Caco-2 (cell line): ENCODE measurements at regions not wholly inside any gene's neighbourhood (a gene's known extent, or its start where the extent isn't known, plus 50 kb on each side); places are given as distances from the start of the nearest gene placed in this dataset.

Source experiments
- BruUV-seq: library from RNA; stranded (reverse); fragments of 400-500 nt; replicated peaks from 2 replicates; lab custom pipeline; 2021; lab: Mats Ljungman, UMichigan
- CTCF ChIA-PET: fragments of 300-600 bp; sonication (Branson Sonifier 250); formaldehyde crosslinking; loops from one replicate; lab custom pipeline; 2022; ENCODE audit warnings: antibody characterized with exemption; lab: Charles Lee
- POLR2A ChIA-PET: fragments of 300-600 bp; sonication (Branson Sonifier 250); formaldehyde crosslinking; loops from one replicate; lab custom pipeline; 2022; ENCODE audit warnings: antibody characterized with exemption; lab: Charles Lee
- DNase-seq, 2 experiments: peaks; one replicate each; pipeline versions ENCODE4 v3.0.0 to v3.0.0-alpha.2; 2020 to 2022
- H3K27me3 ChIP-seq: replicated peaks from 2 replicates; pipeline ENCODE4 v1.6.0; 2011; ENCODE audit warnings: low read length; ENCODE audit not compliant: control insufficient read depth, insufficient read depth
- H3K36me3 ChIP-seq: 2 replicates; pipeline ENCODE4 v1.5.1; 2011; ENCODE audit warnings: low read length; ENCODE audit not compliant: control insufficient read depth, insufficient read depth
- H3K4me1 ChIP-seq: fragments of 250-450 bp; sonication (Bioruptor Pico); 2 replicates; pipeline ENCODE4 v1.5.1; 2020; ENCODE audit warnings: mild to moderate bottlenecking
- H3K4me3 ChIP-seq: 2 replicates; pipeline ENCODE4 v1.5.1; 2011; ENCODE audit warnings: low read depth, mild to moderate bottlenecking, control low read depth, low read length
- H3K9me3 ChIP-seq: fragments of 250-450 bp; sonication (Bioruptor Pico); 2 replicates; pipeline ENCODE4 v1.5.1; 2020; ENCODE audit warnings: mild to moderate bottlenecking, moderate library complexity
- H3K27ac Mint-ChIP-seq: one replicate; pipeline ENCODE4 v1.8.0; 2022; ENCODE audit warnings: mixed read lengths; ENCODE audit not compliant: unreplicated experiment
- H3K27me3 Mint-ChIP-seq: one replicate; pipeline ENCODE4 v1.8.0; 2022; ENCODE audit warnings: mixed read lengths; ENCODE audit not compliant: insufficient read depth, unreplicated experiment
- H3K36me3 Mint-ChIP-seq: one replicate; pipeline ENCODE4 v1.8.0; 2022; ENCODE audit warnings: mild to moderate bottlenecking, mixed read lengths; ENCODE audit not compliant: insufficient read depth, unreplicated experiment
- H3K4me1 Mint-ChIP-seq: one replicate; pipeline ENCODE4 v1.8.0; 2022; ENCODE audit warnings: low read depth, mixed read lengths; ENCODE audit not compliant: unreplicated experiment
- H3K4me3 Mint-ChIP-seq: one replicate; pipeline ENCODE4 v1.8.0; 2022; ENCODE audit warnings: mild to moderate bottlenecking, moderate library complexity, mixed read lengths; ENCODE audit not compliant: unreplicated experiment
- H3K9me3 Mint-ChIP-seq: one replicate; pipeline ENCODE4 v1.8.0; 2022; ENCODE audit warnings: mixed read lengths; ENCODE audit not compliant: unreplicated experiment
- intact Hi-C: fragments of 100-400 bp; cut with micrococcal nuclease; formaldehyde crosslinking; loops from one replicate; pipeline ENCODE4 v1.10.0; 2022; ENCODE audit not compliant: unreplicated experiment
- TF ChIP-seq, protein P1 (sequence below), 2 experiments: fragments of 200-600 bp in 1 of 2; IDR thresholded peaks; 1 replicate in 1 of 2; 2 replicates in 1 of 2; pipeline versions ENCODE4 v1.5.1 to v1.8.0; 2011 to 2022; ENCODE audit warnings: antibody characterized with exemption in 1 of 2, control low read depth in 1 of 2, inconsistent platforms in 1 of 2, low read depth in 1 of 2, low read length in 1 of 2, mild to moderate bottlenecking in 1 of 2, moderate library complexity in 1 of 2; ENCODE audit not compliant: insufficient read depth in 1 of 2, severe bottlenecking in 1 of 2, unreplicated experiment in 1 of 2

DNA sequence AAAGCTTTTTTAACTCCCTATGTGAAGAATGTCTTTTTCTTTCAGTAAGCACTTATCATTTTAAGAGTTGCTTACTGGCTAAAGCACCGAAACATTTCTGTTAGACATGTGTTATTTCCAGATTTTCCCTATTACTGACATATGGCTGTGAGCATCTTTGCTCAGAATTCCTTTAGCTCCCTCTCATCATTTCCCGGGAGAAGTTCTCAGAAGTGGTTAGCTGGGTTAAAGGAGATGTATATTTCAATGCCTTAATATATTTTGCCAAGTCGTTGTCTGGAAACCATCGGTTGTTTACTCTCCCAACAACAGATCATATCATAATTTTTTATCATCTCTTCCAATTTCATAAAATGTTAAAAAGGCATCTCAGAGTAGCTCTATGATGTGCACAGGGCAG is 396.5 kb downstream of the OCA2 start:
- no peak overlapping the region for H3K27ac Mint-ChIP-seq
- H3K9me3 Mint-ChIP-seq: peaks cover 25% of the 10 kb centered on the region
- TF ChIP-seq, protein P1, sequence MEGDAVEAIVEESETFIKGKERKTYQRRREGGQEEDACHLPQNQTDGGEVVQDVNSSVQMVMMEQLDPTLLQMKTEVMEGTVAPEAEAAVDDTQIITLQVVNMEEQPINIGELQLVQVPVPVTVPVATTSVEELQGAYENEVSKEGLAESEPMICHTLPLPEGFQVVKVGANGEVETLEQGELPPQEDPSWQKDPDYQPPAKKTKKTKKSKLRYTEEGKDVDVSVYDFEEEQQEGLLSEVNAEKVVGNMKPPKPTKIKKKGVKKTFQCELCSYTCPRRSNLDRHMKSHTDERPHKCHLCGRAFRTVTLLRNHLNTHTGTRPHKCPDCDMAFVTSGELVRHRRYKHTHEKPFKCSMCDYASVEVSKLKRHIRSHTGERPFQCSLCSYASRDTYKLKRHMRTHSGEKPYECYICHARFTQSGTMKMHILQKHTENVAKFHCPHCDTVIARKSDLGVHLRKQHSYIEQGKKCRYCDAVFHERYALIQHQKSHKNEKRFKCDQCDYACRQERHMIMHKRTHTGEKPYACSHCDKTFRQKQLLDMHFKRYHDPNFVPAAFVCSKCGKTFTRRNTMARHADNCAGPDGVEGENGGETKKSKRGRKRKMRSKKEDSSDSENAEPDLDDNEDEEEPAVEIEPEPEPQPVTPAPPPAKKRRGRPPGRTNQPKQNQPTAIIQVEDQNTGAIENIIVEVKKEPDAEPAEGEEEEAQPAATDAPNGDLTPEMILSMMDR (IDR thresholded peaks at IDR 0.05; ENCODE audit: insufficient read depth in 1 of 2, low read depth in 1 of 2, low read length in 1 of 2, severe bottlenecking in 1 of 2, unreplicated experiment in 1 of 2): no peak
- Histone ChIP-seq H3K9me3 (no peaks in the 10 kb centered on the region), H3K36me3 (no peaks in the 10 kb centered on the region), H3K4me3 (no peak overlapping the region), H3K27me3 (no peaks in the 10 kb centered on the region), H3K4me1 (no peaks in the 10 kb centered on the region)
- no peaks in the 10 kb centered on the region for H3K4me1 Mint-ChIP-seq
- peaks cover 3% of the 10 kb centered on the region for H3K27me3 Mint-ChIP-seq
- CTCF ChIA-PET: no interaction called here
- no peaks in the 10 kb centered on the region for H3K36me3 Mint-ChIP-seq
- BruUV-seq: no TSS peak
- POLR2A ChIA-PET: no interaction called here
- intact Hi-C loops: no loop called here
- DNase-seq: no peak
- no peak overlapping the region for H3K4me3 Mint-ChIP-seq

DNA sequence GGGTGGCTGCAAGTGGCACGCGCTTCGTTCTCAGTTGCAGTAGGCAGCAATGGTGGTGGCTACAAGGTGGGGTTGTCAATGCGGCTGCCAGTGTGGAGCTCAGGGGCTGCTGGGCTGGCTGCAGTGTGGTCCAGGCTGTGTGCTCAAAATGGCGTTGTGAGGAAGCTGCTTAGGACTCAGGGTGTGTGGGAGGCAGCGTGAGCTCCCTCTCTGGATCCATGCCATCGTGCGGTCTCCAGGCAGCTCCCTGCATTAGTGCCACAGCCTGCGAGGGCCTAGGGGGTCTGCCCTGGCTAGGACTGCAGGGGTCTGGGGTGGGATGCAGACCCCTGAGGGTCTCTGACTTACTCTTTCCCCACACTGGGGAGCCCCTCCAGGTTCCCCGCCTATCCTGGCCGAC is 397.2 kb downstream of the OCA2 start:
- H3K4me3 Mint-ChIP-seq: no peak overlapping the region
- H3K27me3 ChIP-seq: no peaks in the 10 kb centered on the region
- TF ChIP-seq, protein P1 (IDR thresholded peaks at IDR 0.05; ENCODE audit: insufficient read depth in 1 of 2, low read depth in 1 of 2, low read length in 1 of 2, severe bottlenecking in 1 of 2, unreplicated experiment in 1 of 2): no peak
- POLR2A ChIA-PET: no interaction called here
- no peaks in the 10 kb centered on the region for H3K36me3 ChIP-seq
- DNase-seq: no peak
- no peak overlapping the region for H3K27ac Mint-ChIP-seq
- CTCF ChIA-PET: no interaction called here
- no peaks in the 10 kb centered on the region for H3K4me1 Mint-ChIP-seq
- peaks cover 25% of the 10 kb centered on the region for H3K9me3 Mint-ChIP-seq
- no peak overlapping the region for H3K4me3 ChIP-seq
- peaks cover 3% of the 10 kb centered on the region for H3K27me3 Mint-ChIP-seq
- H3K4me1 ChIP-seq: no peaks in the 10 kb centered on the region
- no peaks in the 10 kb centered on the region for H3K9me3 ChIP-seq
- intact Hi-C loops: no loop called here
- no peaks in the 10 kb centered on the region for H3K36me3 Mint-ChIP-seq
- BruUV-seq: no TSS peak

DNA sequence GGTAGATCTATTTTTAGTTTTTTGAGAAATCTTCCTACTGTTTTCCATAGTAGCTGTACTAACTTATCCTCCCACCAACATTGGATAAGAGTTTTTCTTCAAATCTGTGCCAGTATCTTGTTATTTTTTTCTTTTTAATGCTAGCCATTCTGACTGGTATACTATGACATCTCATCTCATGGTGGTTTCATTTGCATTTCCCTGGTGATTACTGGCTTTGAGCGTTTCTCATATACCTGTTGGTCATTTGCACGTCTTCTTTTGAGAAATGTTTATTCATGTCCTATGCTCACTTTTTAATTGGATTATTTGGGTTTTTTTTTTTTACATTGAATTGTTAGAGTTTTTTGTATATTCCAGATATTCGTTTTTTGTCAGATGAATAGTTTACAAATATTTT is 398.1 kb downstream of the OCA2 start:
- no peak overlapping the region for H3K4me3 ChIP-seq
- Mint-ChIP-seq H3K9me3 (peaks cover 25% of the 10 kb centered on the region), H3K27ac (no peak overlapping the region), H3K27me3 (peaks cover 3% of the 10 kb centered on the region), H3K4me1 (no peaks in the 10 kb centered on the region), H3K4me3 (no peak overlapping the region), H3K36me3 (no peaks in the 10 kb centered on the region)
- intact Hi-C loops: no loop called here
- no peaks in the 10 kb centered on the region for H3K36me3 ChIP-seq
- POLR2A ChIA-PET: no interaction called here
- TF ChIP-seq, protein P1 (IDR thresholded peaks at IDR 0.05; ENCODE audit: insufficient read depth in 1 of 2, low read depth in 1 of 2, low read length in 1 of 2, severe bottlenecking in 1 of 2, unreplicated experiment in 1 of 2): no peak
- H3K4me1 ChIP-seq: no peaks in the 10 kb centered on the region
- CTCF ChIA-PET: no interaction called here
- no peaks in the 10 kb centered on the region for H3K27me3 ChIP-seq
- BruUV-seq: no TSS peak
- no peak for DNase-seq
- peaks cover 7% of the 10 kb centered on the region for H3K9me3 ChIP-seq
